PC-9 (cell line): ENCODE measurements at regions not wholly inside any gene's neighbourhood (a gene's known extent, or its start where the extent isn't known, plus 50 kb on each side); places are given as distances from the start of the nearest gene placed in this dataset.

Source experiments
- CTCF ChIP-seq: fragments of 200-600 bp; sonication (generic); conservative IDR thresholded peaks from 2 replicates; pipeline ENCODE4 v1.6.1; 2017; ENCODE audit warnings: mixed run types, antibody characterized with exemption, mild to moderate bottlenecking, moderate library complexity
- EZH2 ChIP-seq: fragments of 200-600 bp; sonication (generic); IDR thresholded peaks from 2 replicates; pipeline ENCODE4 v1.8.0; 2017; ENCODE audit warnings: antibody characterized with exemption, low read depth

GRCh38 chr1:115440733-115441132 lies 102.7 kb upstream of the NGF start:
- no peak for TF ChIP-seq CTCF
- no peak for TF ChIP-seq EZH2
